Cardiac fibroblast (primary cell): ENCODE measurements at regions not wholly inside any gene's neighbourhood (a gene's known extent, or its start where the extent isn't known, plus 50 kb on each side); places are given as distances from the start of the nearest gene placed in this dataset.
"Not testable (repeated sequence)": the region's sequence is repeated elsewhere in the genome, so short reads cannot be mapped to it uniquely, and the experiment has no call there.

Source experiments
- DNase-seq, 2 donors: peaks; one replicate each; pipeline versions ENCODE4 v3.0.0 to v3.0.0-alpha.2; 2010; ENCODE audit warnings: low read depth in 2 of 2
- H3K4me3 ChIP-seq, 2 donors: replicated peaks in 1 of 2; 1 replicate in 1 of 2; 2 replicates in 1 of 2; pipeline ENCODE4 v1.5.1; 2011; ENCODE audit warnings: low read depth in 2 of 2, low read length in 2 of 2, mild to moderate bottlenecking in 2 of 2, moderate library complexity in 1 of 2
- TF ChIP-seq, protein P1 (sequence below): IDR thresholded peaks from one replicate; pipeline ENCODE4 v1.5.1; 2011; ENCODE audit warnings: low read depth, mild to moderate bottlenecking, low read length, inconsistent platforms

DNA sequence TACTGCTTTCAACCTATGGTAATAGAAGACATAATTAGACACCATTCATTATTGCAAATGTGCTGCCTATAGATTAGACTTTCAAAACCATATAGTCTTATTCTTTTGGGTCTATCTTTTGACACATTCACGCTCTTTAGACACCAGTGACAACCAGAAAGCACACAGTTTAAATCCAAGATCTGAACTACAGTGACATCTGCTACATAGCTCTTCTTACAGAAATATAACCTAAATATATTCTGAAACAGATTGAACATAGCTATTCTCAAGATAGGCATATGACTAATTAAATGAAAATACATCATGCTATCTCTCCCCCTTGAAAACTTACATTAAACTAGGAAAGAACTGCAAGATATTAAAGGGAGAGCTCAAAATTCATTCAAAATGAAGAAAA is 514.2 kb upstream of the SLITRK6 start:
- no peak overlapping the region for H3K4me3 ChIP-seq
- no peak for DNase-seq
- TF ChIP-seq, protein P1, sequence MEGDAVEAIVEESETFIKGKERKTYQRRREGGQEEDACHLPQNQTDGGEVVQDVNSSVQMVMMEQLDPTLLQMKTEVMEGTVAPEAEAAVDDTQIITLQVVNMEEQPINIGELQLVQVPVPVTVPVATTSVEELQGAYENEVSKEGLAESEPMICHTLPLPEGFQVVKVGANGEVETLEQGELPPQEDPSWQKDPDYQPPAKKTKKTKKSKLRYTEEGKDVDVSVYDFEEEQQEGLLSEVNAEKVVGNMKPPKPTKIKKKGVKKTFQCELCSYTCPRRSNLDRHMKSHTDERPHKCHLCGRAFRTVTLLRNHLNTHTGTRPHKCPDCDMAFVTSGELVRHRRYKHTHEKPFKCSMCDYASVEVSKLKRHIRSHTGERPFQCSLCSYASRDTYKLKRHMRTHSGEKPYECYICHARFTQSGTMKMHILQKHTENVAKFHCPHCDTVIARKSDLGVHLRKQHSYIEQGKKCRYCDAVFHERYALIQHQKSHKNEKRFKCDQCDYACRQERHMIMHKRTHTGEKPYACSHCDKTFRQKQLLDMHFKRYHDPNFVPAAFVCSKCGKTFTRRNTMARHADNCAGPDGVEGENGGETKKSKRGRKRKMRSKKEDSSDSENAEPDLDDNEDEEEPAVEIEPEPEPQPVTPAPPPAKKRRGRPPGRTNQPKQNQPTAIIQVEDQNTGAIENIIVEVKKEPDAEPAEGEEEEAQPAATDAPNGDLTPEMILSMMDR = no peak

DNA sequence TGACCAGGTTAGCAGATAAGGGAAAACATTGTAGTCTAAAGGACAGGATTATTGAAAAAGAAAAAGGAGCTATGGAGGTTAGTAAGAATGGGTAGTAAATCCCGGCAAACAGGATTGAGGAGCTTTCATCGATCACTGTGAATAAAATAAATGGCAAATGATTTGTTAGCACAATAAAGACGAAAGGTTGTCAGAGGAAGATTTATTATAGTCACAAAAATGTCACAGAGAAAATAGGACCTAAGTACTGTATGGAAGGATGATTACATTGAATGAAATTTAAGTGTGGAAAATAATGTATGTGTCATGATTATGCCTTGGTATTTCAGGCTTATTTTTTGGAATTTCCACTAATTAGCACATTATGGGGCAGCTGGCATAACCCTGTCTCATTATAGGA is 519.2 kb upstream of the SLITRK6 start:
- no peak for DNase-seq
- H3K4me3 ChIP-seq = no peak overlapping the region
- TF ChIP-seq, protein P1 = no peak

DNA sequence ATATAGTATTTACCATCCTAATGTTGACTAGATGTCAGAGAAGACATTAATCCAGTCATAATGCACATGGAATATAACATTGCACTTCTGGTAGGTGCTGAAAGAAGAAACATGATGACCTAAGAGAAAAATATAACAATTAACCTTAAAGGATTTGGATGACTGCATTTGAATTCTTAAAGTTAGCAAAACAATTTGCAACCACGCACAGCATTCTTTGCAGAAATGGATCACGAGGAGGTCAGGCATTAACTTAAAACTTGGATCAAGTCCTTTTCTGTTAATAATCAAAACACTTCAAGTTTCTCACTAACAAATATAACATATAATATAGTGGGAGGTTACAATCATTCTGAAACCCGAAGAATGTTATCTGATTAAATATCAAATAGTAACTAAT is 525.0 kb upstream of the SLITRK6 start:
- no peak for DNase-seq
- no peak overlapping the region for H3K4me3 ChIP-seq
- TF ChIP-seq, protein P1 = no peak

DNA sequence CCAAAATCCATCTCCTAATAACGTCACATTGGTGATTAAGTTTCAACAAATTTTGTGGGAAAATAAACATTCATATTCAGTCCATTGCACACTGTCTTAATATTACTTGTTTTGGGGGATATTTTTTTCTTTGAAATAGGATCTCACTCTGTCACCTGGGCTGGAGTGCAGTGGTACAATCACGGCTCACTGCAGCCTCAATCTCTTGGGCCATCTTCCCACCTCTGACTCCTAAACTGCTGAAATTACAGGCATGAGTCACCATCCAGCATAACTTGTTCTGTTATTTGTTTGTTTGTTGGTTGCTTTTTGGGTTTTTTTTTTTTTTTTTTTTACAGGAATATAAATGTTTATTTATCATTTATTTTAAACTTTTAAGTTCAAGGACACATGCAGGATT is 556.1 kb upstream of the SLITRK6 start:
- no peak for DNase-seq
- TF ChIP-seq, protein P1 = no peak
- H3K4me3 ChIP-seq = no peak overlapping the region

DNA sequence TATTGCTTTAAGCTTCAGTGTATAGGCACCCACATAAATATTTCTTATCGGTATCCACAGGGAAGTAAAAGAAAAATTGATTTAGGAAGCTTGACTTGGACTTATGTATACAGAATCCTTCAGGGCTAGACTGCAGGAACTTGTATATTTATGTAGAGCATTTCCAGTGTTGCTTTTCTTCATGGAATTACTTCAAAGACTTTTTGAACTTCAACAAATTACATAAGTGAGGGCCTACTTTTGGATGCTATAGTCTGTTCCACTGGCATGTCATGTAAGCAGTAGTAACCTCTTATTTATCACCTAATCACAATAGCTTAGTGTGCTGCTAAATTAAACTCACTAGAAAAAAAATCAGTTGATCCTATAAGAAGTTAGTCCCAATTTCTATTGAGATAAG is 557.9 kb upstream of the SLITRK6 start:
- TF ChIP-seq, protein P1 = no peak
- no peak overlapping the region for H3K4me3 ChIP-seq
- DNase-seq = no peak

DNA sequence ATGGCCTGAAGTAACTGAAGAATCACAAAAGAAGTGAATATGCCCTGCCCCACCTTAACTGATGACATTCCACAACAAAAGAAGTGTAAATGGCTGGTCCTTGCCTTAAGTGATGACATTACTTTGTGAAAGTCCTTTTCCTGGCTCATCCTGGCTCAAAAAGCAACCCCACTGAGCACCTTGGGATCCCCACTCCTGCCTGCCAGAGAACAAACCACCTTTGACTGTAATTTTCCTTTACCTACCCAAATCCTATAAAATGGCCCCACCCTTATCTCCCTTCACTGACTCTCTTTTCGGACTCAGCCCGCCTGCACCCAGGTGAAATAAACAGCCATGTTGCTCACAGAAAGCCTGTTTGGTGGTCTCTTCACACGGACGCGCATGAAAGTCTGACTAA is 564.5 kb upstream of the SLITRK6 start:
- H3K4me3 ChIP-seq, DNase-seq: not testable (repeated sequence)

DNA sequence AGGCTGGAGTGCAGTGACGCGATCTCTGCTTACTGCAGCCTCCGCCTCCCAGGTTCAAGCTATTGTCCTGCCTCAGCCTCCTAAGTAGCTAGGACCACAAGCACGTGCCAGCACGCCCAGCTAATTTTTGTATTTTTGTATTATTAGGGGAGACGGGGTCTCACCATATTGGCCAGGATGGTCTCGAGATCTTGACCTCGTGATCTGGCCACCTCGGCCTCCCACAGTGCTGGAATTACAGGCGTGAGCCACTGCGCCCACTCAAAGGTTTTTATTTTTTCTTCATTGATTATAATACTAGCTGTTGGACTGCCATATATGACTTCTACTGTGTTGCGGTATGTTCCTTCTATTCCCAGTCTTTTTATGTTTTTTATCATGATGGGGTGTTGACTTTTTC is 569.7 kb upstream of the SLITRK6 start:
- H3K4me3 ChIP-seq = no peak overlapping the region
- no peak for DNase-seq
- TF ChIP-seq, protein P1 = no peak
